ENCODE measurements at regions not wholly inside any gene's neighbourhood (a gene's known extent, or its start where the extent isn't known, plus 50 kb on each side); places are given as distances from the start of the nearest gene placed in this dataset.

GRCh38 chr12:16788506-16789203 is 182.7 kb upstream of the LMO3 start:
- no peak for TF ChIP-seq CTCF (IDR thresholded peaks at IDR 0.05 in 8 of 11, conservative IDR thresholded peaks at IDR 0.05 in 3 of 11)
- TF ChIP-seq POLR2A (IDR thresholded peaks at IDR 0.05): no peak

All from spleen (tissue), 7 donors.